IMR-90 (cell line): ENCODE measurements at regions not wholly inside any gene's neighbourhood (a gene's known extent, or its start where the extent isn't known, plus 50 kb on each side); places are given as distances from the start of the nearest gene placed in this dataset.

Source experiments
- ATAC-seq: fragments of 200-7000 bp; cut with Tn5 transposase; 2 replicates; pipeline ENCODE4 v1.9.1; 2020; ENCODE audit warnings: low read depth, mild to moderate bottlenecking, moderate library complexity
- BruUV-seq: library from RNA; stranded (reverse); fragments of 400-500 nt; replicated peaks from 2 replicates; lab custom pipeline; 2021; lab: Mats Ljungman, UMichigan
- CTCF ChIA-PET: fragments of 300-600 bp; formaldehyde crosslinking; extraction: SDS; loops from one replicate; lab custom pipeline; 2021; ENCODE audit warnings: antibody characterized with exemption; lab: Yijun Ruan, JAX
- POLR2A ChIA-PET: fragments of 300-600 bp; sonication (Branson Sonifier 250); formaldehyde crosslinking; loops from one replicate; lab custom pipeline; 2022; ENCODE audit warnings: antibody characterized with exemption; ENCODE audit not compliant: unreplicated experiment; lab: Charles Lee
- DNase-seq: peaks from one replicate; pipeline ENCODE4 v3.0.0; 2013
- H2AFZ ChIP-seq: replicated peaks from 2 replicates; pipeline ENCODE3; 2013; ENCODE audit warnings: low read length, mild to moderate bottlenecking; ENCODE audit not compliant: poor library complexity
- H2AK5ac ChIP-seq: 2 replicates; pipeline ENCODE4 v1.6.1; 2013; ENCODE audit warnings: low read depth, low read length, inconsistent platforms
- H2AK9ac ChIP-seq: replicated peaks from 2 replicates; pipeline ENCODE3; 2013; ENCODE audit warnings: mild to moderate bottlenecking, low read depth, low read length, moderate library complexity; ENCODE audit not compliant: poor library complexity
- H2BK120ac ChIP-seq: 2 replicates; pipeline ENCODE4 v1.6.1; 2013; ENCODE audit warnings: low read depth, low read length, inconsistent platforms
- H2BK15ac ChIP-seq: 3 replicates; pipeline ENCODE4 v1.6.1; 2013; ENCODE audit warnings: low read depth, low read length, inconsistent platforms
- H2BK20ac ChIP-seq: 2 replicates; pipeline ENCODE4 v1.6.1; 2013; ENCODE audit warnings: low read depth, mild to moderate bottlenecking, inconsistent platforms, low read length, moderate library complexity
- H2BK5ac ChIP-seq: 2 replicates; pipeline ENCODE4 v1.6.1; 2013; ENCODE audit warnings: mild to moderate bottlenecking, low read depth, low read length, inconsistent platforms; ENCODE audit not compliant: poor library complexity, severe bottlenecking
- H3K14ac ChIP-seq: replicated peaks from 2 replicates; pipeline ENCODE4 v1.6.1; 2013; ENCODE audit warnings: low read depth, low read length, inconsistent platforms
- H3K18ac ChIP-seq: 2 replicates; pipeline ENCODE4 v1.6.1; 2013; ENCODE audit warnings: low read depth, low read length, control low read depth
- H3K23ac ChIP-seq: 2 replicates; pipeline ENCODE4 v1.6.1; 2013; ENCODE audit warnings: low read depth, low read length, inconsistent platforms
- H3K27ac ChIP-seq: 2 replicates; pipeline ENCODE4 v1.5.1; 2013; ENCODE audit warnings: mild to moderate bottlenecking, control low read depth, low read length; ENCODE audit not compliant: insufficient read depth
- H3K27me3 ChIP-seq: 2 replicates; pipeline ENCODE4 v1.6.1; 2013; ENCODE audit warnings: low read length; ENCODE audit not compliant: control insufficient read depth, insufficient read depth
- H3K36me3 ChIP-seq: 2 replicates; pipeline ENCODE4 v1.6.1; 2013; ENCODE audit warnings: low read length, mixed read lengths; ENCODE audit not compliant: control insufficient read depth, insufficient read depth
- H3K4ac ChIP-seq: 2 replicates; pipeline ENCODE4 v1.6.1; 2013; ENCODE audit warnings: low read depth, low read length, inconsistent platforms
- H3K4me1 ChIP-seq: 2 replicates; pipeline ENCODE4 v1.6.1; 2013; ENCODE audit warnings: low read length, mixed read lengths; ENCODE audit not compliant: control insufficient read depth, insufficient read depth
- H3K4me2 ChIP-seq: 2 replicates; pipeline ENCODE4 v1.6.1; 2013; ENCODE audit warnings: low read depth, mild to moderate bottlenecking, control low read depth, low read length, moderate library complexity
- H3K4me3 ChIP-seq: 2 replicates; pipeline ENCODE4 v1.5.1; 2013; ENCODE audit warnings: low read depth, mild to moderate bottlenecking, control low read depth, low read length, moderate library complexity; ENCODE audit not compliant: insufficient read depth
- H3K56ac ChIP-seq: 2 replicates; pipeline ENCODE4 v1.6.1; 2013; ENCODE audit warnings: low read length, inconsistent platforms; ENCODE audit not compliant: insufficient read depth; ENCODE audit errors: extremely low read depth
- H3K79me1 ChIP-seq, 2 experiments: 2 replicates each; pipeline ENCODE4 v1.6.1; 2013; ENCODE audit warnings: low read length in 2 of 2, inconsistent platforms in 1 of 2, low read depth in 1 of 2
- H3K9ac ChIP-seq: 2 replicates; pipeline ENCODE4 v1.6.1; 2013; ENCODE audit warnings: low read depth, low read length, control low read depth
- H3K9me1 ChIP-seq: 2 replicates; pipeline ENCODE4 v1.6.1; 2013; ENCODE audit warnings: low read length, inconsistent platforms; ENCODE audit not compliant: insufficient read depth
- H3K9me3 ChIP-seq: 2 replicates; pipeline ENCODE4 v1.6.1; 2013; ENCODE audit warnings: low read length; ENCODE audit not compliant: control insufficient read depth, insufficient read depth
- H4K20me1 ChIP-seq: 2 replicates; pipeline ENCODE4 v1.6.1; 2013; ENCODE audit warnings: low read length, inconsistent platforms; ENCODE audit not compliant: insufficient read depth
- H4K5ac ChIP-seq: 2 replicates; pipeline ENCODE4 v1.6.1; 2013; ENCODE audit warnings: mild to moderate bottlenecking, low read depth, low read length, control low read depth
- H4K8ac ChIP-seq, 2 experiments: 2 replicates each; pipeline ENCODE4 v1.6.1; 2013; ENCODE audit warnings: low read depth in 2 of 2, low read length in 2 of 2, control low read depth in 1 of 2, inconsistent platforms in 1 of 2
- H4K91ac ChIP-seq: 2 replicates; pipeline ENCODE4 v1.6.1; 2013; ENCODE audit warnings: low read depth, low read length, inconsistent platforms; ENCODE audit not compliant: insufficient read depth
- CTCF ChIP-seq: conservative IDR thresholded peaks from 2 replicates; pipeline ENCODE4 v1.5.1; 2012; ENCODE audit warnings: mild to moderate bottlenecking, low read depth, low read length, improper control_type of control experiment
- ELK1 ChIP-seq: fragments of 150-350 bp; IDR thresholded peaks from 2 replicates; pipeline ENCODE4 v1.6.1; 2016; ENCODE audit warnings: low read depth, mild to moderate bottlenecking, low read length, moderate library complexity, borderline replicate concordance
- MAFK ChIP-seq: IDR thresholded peaks from 2 replicates; pipeline ENCODE4 v1.6.1; 2012; ENCODE audit warnings: low read depth, low read length, improper control_type of control experiment
- MXI1 ChIP-seq: IDR thresholded peaks from 2 replicates; pipeline ENCODE4 v1.6.1; 2012; ENCODE audit warnings: low read depth, mild to moderate bottlenecking, low read length, moderate library complexity, borderline replicate concordance
- NFE2L2 ChIP-seq: fragments of 150-350 bp; IDR thresholded peaks from 2 replicates; pipeline ENCODE4 v1.6.1; 2016; ENCODE audit warnings: low read depth, mild to moderate bottlenecking, low read length
- RFX5 ChIP-seq: IDR thresholded peaks from 2 replicates; pipeline ENCODE4 v1.8.0; 2012; ENCODE audit warnings: low read depth, mild to moderate bottlenecking, low read length, moderate library complexity
- SMC3 ChIP-seq: fragments of 150-350 bp; IDR thresholded peaks from 2 replicates; pipeline ENCODE4 v1.6.1; 2016; ENCODE audit warnings: low read depth, mild to moderate bottlenecking, antibody characterized with exemption, low read length, moderate library complexity
- USF2 ChIP-seq: fragments of 150-350 bp; IDR thresholded peaks from 2 replicates; pipeline ENCODE4 v1.6.1; 2017; ENCODE audit warnings: mild to moderate bottlenecking, antibody characterized with exemption, low read length, low read depth
- WGBS, 2 experiments: methylation state at CpG; one replicate each; pipeline versions ENCODE4 v1.1.5 to v1.1.7; 2013; ENCODE audit warnings: missing lambda C conversion rate in 2 of 2; ENCODE audit not compliant: insufficient read length in 1 of 2; ENCODE audit errors: extremely low coverage in 2 of 2; 5-methylcytosine and 5-hydroxymethylcytosine counted together
- dilution Hi-C: fragments of 300-500 bp; cut with HindIII; formaldehyde crosslinking; loops from one replicate; pipeline ENCODE4 v1.14.3; 2018; ENCODE audit warnings: low sequenced_read_pairs; ENCODE audit not compliant: unreplicated experiment
- in situ Hi-C: fragments of 300-500 bp; cut with MboI; formaldehyde crosslinking; loops from 3 replicates; pipeline ENCODE4 v1.14.3; 2019; ENCODE audit warnings: low sequenced_read_pairs, inconsistent platforms, mixed read lengths
- intact Hi-C: fragments of 100-400 bp; cut with micrococcal nuclease; formaldehyde crosslinking; loops from 2 replicates; pipeline ENCODE4 v1.10.0; 2022

- Histone ChIP-seq H3K27ac (no peak overlapping the region), H2AFZ (no peak overlapping the region), H3K9me1 (no peaks in the 10 kb centered on the region), H2BK120ac (no peak overlapping the region), H3K56ac (no peak overlapping the region), H3K4me1 (no peaks in the 10 kb centered on the region), H2BK15ac (no peak overlapping the region), H3K36me3 (no peaks in the 10 kb centered on the region), H3K23ac (no peak overlapping the region), H3K79me1 (no peaks in the 10 kb centered on the region), H3K4me2 (no peak overlapping the region), H4K20me1 (no peaks in the 10 kb centered on the region), H3K27me3 (no peaks in the 10 kb centered on the region), H2AK5ac (no peak overlapping the region), H3K9ac (no peak overlapping the region), H2BK5ac (no peak overlapping the region), H3K4me3 (no peak overlapping the region), H2AK9ac (no peak overlapping the region), H3K4ac (no peak overlapping the region), H4K8ac (no peak overlapping the region), H3K14ac (no peak overlapping the region), H3K9me3 (no peaks in the 10 kb centered on the region), H4K5ac (no peak overlapping the region), H2BK20ac (no peak overlapping the region), H4K91ac (no peak overlapping the region), H3K18ac (no peak overlapping the region)
- ChIA-PET CTCF (no interaction called here), POLR2A (no interaction called here)
- no TSS peak for BruUV-seq
- in situ Hi-C loops (no loop called here), intact Hi-C loops (no loop called here), dilution Hi-C loops (no loop called here)
- 0% methylated on average over 1 of the region's 4 CpGs; no CpG with 5 or more reads in 1 of the 2 experiments for WGBS, 2 experiments
- ATAC-seq (no peak), DNase-seq (no peak)
- TF ChIP-seq CTCF: no peak
- no peak for TF ChIP-seq SMC3
- no peak for TF ChIP-seq ELK1
- TF ChIP-seq USF2: no peak
- TF ChIP-seq MXI1: no peak
- TF ChIP-seq NFE2L2: no peak
- no peak for TF ChIP-seq MAFK
- no peak for TF ChIP-seq RFX5
These were observed 140.6 kb downstream of the OPN5 start for GRCh38 chr6:47922391-47922790.
